ENCODE measurements at regions not wholly inside any gene's neighbourhood (a gene's known extent, or its start where the extent isn't known, plus 50 kb on each side); places are given as distances from the start of the nearest gene placed in this dataset.

GRCh38 chr1:222064388-222065211, 322.7 kb upstream of the DUSP10 start:
- DNase-seq = no peak
- peaks cover 0 to 22% (median 0%) of the 10 kb centered on the region in 4 donors for H3K9me3 ChIP-seq
- no peak overlapping the region for H3K4me3 ChIP-seq
- H3K36me3 ChIP-seq = no peaks in the 10 kb centered on the region
- H3K4me1 ChIP-seq = no peaks in the 10 kb centered on the region
- no peak overlapping the region for H3K27ac ChIP-seq
- no peaks in the 10 kb centered on the region for H3K27me3 ChIP-seq
- intact Hi-C loops (cut with DNase I; ENCODE audit: low total_unique reads) = no loop called here
- 87 to 93% (median 91%) methylated on average over 3 of the region's 3 CpGs for WGBS, 5 donors
- TF ChIP-seq EP300 (IDR thresholded peaks at IDR 0.05) (no peak), CTCF (IDR thresholded peaks at IDR 0.05) (no peak), POLR2A (IDR thresholded peaks at IDR 0.05) (no peak), POLR2AphosphoS5 (IDR thresholded peaks at IDR 0.05) (no peak)

GRCh38 chr1:222062640-222063039, 320.8 kb upstream of the DUSP10 start:
- peaks cover 0 to 22% (median 0%) of the 10 kb centered on the region in 4 donors for H3K9me3 ChIP-seq
- intact Hi-C loops (cut with DNase I; ENCODE audit: low total_unique reads) = no loop called here
- H3K36me3 ChIP-seq = no peaks in the 10 kb centered on the region
- no peak for TF ChIP-seq POLR2AphosphoS5 (IDR thresholded peaks at IDR 0.05)
- no peak for TF ChIP-seq EP300 (IDR thresholded peaks at IDR 0.05)
- no peak for TF ChIP-seq POLR2A (IDR thresholded peaks at IDR 0.05)
- no peak for TF ChIP-seq CTCF (IDR thresholded peaks at IDR 0.05)
- H3K4me1 ChIP-seq = no peaks in the 10 kb centered on the region
- H3K27me3 ChIP-seq = no peaks in the 10 kb centered on the region
- no peak overlapping the region for H3K27ac ChIP-seq
- DNase-seq = no peak
- no peak overlapping the region for H3K4me3 ChIP-seq

GRCh38 chr1:222061711-222062359, 319.9 kb upstream of the DUSP10 start:
- Histone ChIP-seq H3K4me3 (no peak overlapping the region), H3K36me3 (no peaks in the 10 kb centered on the region), H3K27ac (no peak overlapping the region), H3K27me3 (no peaks in the 10 kb centered on the region), H3K9me3 (peaks cover 0 to 22% (median 0%) of the 10 kb centered on the region in 4 donors), H3K4me1 (no peaks in the 10 kb centered on the region)
- 25 to 61% (median 47%) methylated on average over 3 of the region's 3 CpGs for WGBS, 5 donors
- TF ChIP-seq POLR2A (IDR thresholded peaks at IDR 0.05) (no peak), POLR2AphosphoS5 (IDR thresholded peaks at IDR 0.05) (no peak), EP300 (IDR thresholded peaks at IDR 0.05) (no peak)
- no peak for DNase-seq
- intact Hi-C loops (cut with DNase I; ENCODE audit: low total_unique reads) = no loop called here

GRCh38 chr1:222060210-222060916, 318.5 kb upstream of the DUSP10 start:
- H3K27me3 ChIP-seq = no peaks in the 10 kb centered on the region
- H3K4me1 ChIP-seq = no peaks in the 10 kb centered on the region
- H3K36me3 ChIP-seq = no peaks in the 10 kb centered on the region
- DNase-seq = no peak
- no peak overlapping the region for H3K4me3 ChIP-seq
- peaks cover 0 to 18% (median 0%) of the 10 kb centered on the region in 4 donors for H3K9me3 ChIP-seq
- 75 to 87% (median 79%) methylated on average over 3 of the region's 3 CpGs for WGBS, 5 donors
- no peak for TF ChIP-seq EP300 (IDR thresholded peaks at IDR 0.05)
- TF ChIP-seq CTCF (IDR thresholded peaks at IDR 0.05) = no peak
- intact Hi-C loops (cut with DNase I; ENCODE audit: low total_unique reads) = no loop called here
- H3K27ac ChIP-seq = no peak overlapping the region

Measured in stomach (tissue), 8 donors.